ENCODE measurements at regions not wholly inside any gene's neighbourhood (a gene's known extent, or its start where the extent isn't known, plus 50 kb on each side); places are given as distances from the start of the nearest gene placed in this dataset.

- Histone ChIP-seq H3K4me1 (ENCODE audit: insufficient read depth, low read length) (peaks cover 4% of the 10 kb centered on the region; the same call in 1 of the 2 replicates), H3K9ac (ENCODE audit: low read depth, low read length) (no peak overlapping the region), H3K4me3 (ENCODE audit: low read length) (no peak overlapping the region), H3K27ac (ENCODE audit: low read depth, low read length) (no peak overlapping the region), H3K9me3 (ENCODE audit: insufficient read depth, low read depth, low read length) (no peaks in the 10 kb centered on the region), H3K36me3 (ENCODE audit: insufficient read depth, low read length) (no peaks in the 10 kb centered on the region), H3K27me3 (ENCODE audit: insufficient read depth, low read length) (no peaks in the 10 kb centered on the region)
- 82% methylated on average over 3 of the region's 3 CpGs for WGBS
These were observed 259.1 kb downstream of the BARHL2 start for GRCh38 chr1:90457985-90458384.

DNA sequence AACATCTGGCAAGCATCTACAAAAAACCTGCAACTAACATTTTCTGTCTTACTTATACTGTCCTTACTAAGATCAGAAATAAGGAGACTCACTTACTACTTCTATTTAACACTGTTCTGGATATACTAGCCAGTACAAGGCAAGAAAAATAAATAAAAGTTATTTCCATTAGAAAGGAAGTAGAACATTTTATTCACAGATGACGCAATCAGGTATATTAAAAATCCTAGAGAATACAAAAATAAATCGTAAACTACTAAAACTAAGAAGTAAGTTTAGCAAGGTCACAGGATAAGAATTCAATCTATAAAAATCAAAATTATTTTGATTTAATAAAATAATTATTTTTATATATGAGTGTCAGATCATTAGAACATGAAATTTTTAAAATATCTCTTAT is 264.6 kb downstream of the BARHL2 start:
- Histone ChIP-seq H3K9me3 (ENCODE audit: insufficient read depth, low read depth, low read length) (no peaks in the 10 kb centered on the region), H3K9ac (ENCODE audit: low read depth, low read length) (no peak overlapping the region), H3K27me3 (ENCODE audit: insufficient read depth, low read length) (no peaks in the 10 kb centered on the region), H3K27ac (ENCODE audit: low read depth, low read length) (no peak overlapping the region), H3K4me3 (ENCODE audit: low read length) (no peak overlapping the region), H3K4me1 (ENCODE audit: insufficient read depth, low read length) (no peaks in the 10 kb centered on the region), H3K36me3 (ENCODE audit: insufficient read depth, low read length) (no peaks in the 10 kb centered on the region)
- WGBS, result no CpG with 5 or more reads among the region's 2 CpGs

GRCh38 chr1:90443354-90443753 is 273.7 kb downstream of the BARHL2 start:
- Histone ChIP-seq H3K4me3 (ENCODE audit: low read length) (no peak overlapping the region), H3K27me3 (ENCODE audit: insufficient read depth, low read length) (no peaks in the 10 kb centered on the region), H3K36me3 (ENCODE audit: insufficient read depth, low read length) (no peaks in the 10 kb centered on the region), H3K27ac (ENCODE audit: low read depth, low read length) (no peak overlapping the region), H3K9ac (ENCODE audit: low read depth, low read length) (no peak overlapping the region), H3K4me1 (ENCODE audit: insufficient read depth, low read length) (no peaks in the 10 kb centered on the region), H3K9me3 (ENCODE audit: insufficient read depth, low read depth, low read length) (no peaks in the 10 kb centered on the region)
- WGBS, result 94% methylated on average over 4 of the region's 4 CpGs

GRCh38 chr1:90435351-90435750 is 281.8 kb downstream of the BARHL2 start:
- no peaks in the 10 kb centered on the region for H3K9me3 ChIP-seq (ENCODE audit: insufficient read depth, low read depth, low read length)
- H3K27ac ChIP-seq (ENCODE audit: low read depth, low read length), result no peak overlapping the region
- no peaks in the 10 kb centered on the region for H3K4me1 ChIP-seq (ENCODE audit: insufficient read depth, low read length)
- WGBS, result 91% methylated on average over 3 of the region's 3 CpGs
- no peak overlapping the region for H3K9ac ChIP-seq (ENCODE audit: low read depth, low read length)
- no peaks in the 10 kb centered on the region for H3K36me3 ChIP-seq (ENCODE audit: insufficient read depth, low read length)
- no peaks in the 10 kb centered on the region for H3K27me3 ChIP-seq (ENCODE audit: insufficient read depth, low read length)
- no peak overlapping the region for H3K4me3 ChIP-seq (ENCODE audit: low read length)

- Histone ChIP-seq H3K36me3 (ENCODE audit: insufficient read depth, low read length) (no peaks in the 10 kb centered on the region), H3K9ac (ENCODE audit: low read depth, low read length) (no peak overlapping the region), H3K27ac (ENCODE audit: low read depth, low read length) (no peak overlapping the region), H3K9me3 (ENCODE audit: insufficient read depth, low read depth, low read length) (no peaks in the 10 kb centered on the region), H3K4me3 (ENCODE audit: low read length) (no peak overlapping the region), H3K27me3 (ENCODE audit: insufficient read depth, low read length) (no peaks in the 10 kb centered on the region), H3K4me1 (ENCODE audit: insufficient read depth, low read length) (no peaks in the 10 kb centered on the region)
- WGBS, result 74% methylated on average over 2 of the region's 2 CpGs
These were observed 282.6 kb downstream of the BARHL2 start for GRCh38 chr1:90434460-90434859.

- Histone ChIP-seq H3K9me3 (ENCODE audit: insufficient read depth, low read depth, low read length) (no peaks in the 10 kb centered on the region), H3K27ac (ENCODE audit: low read depth, low read length) (no peak overlapping the region), H3K27me3 (ENCODE audit: insufficient read depth, low read length) (no peaks in the 10 kb centered on the region)
These were observed 300.0 kb downstream of the BARHL2 start for GRCh38 chr1:90417126-90417525.

GRCh38 chr1:90414201-90414600 is 302.9 kb downstream of the BARHL2 start:
- Histone ChIP-seq H3K4me3 (ENCODE audit: low read length) (no peak overlapping the region), H3K9ac (ENCODE audit: low read depth, low read length) (no peak overlapping the region), H3K36me3 (ENCODE audit: insufficient read depth, low read length) (no peaks in the 10 kb centered on the region), H3K27me3 (ENCODE audit: insufficient read depth, low read length) (no peaks in the 10 kb centered on the region), H3K4me1 (ENCODE audit: insufficient read depth, low read length) (no peaks in the 10 kb centered on the region), H3K9me3 (ENCODE audit: insufficient read depth, low read depth, low read length) (no peaks in the 10 kb centered on the region), H3K27ac (ENCODE audit: low read depth, low read length) (no peak overlapping the region)
- 98% methylated on average over 1 of the region's 1 CpG for WGBS

More at GRCh38 chr1:90417126-90417525, 300.0 kb downstream of the BARHL2 start:
- Histone ChIP-seq H3K36me3 (ENCODE audit: insufficient read depth, low read length) (no peaks in the 10 kb centered on the region), H3K4me1 (ENCODE audit: insufficient read depth, low read length) (no peaks in the 10 kb centered on the region), H3K9ac (ENCODE audit: low read depth, low read length) (no peak overlapping the region), H3K4me3 (ENCODE audit: low read length) (no peak overlapping the region)

- no peak overlapping the region for H3K27ac ChIP-seq (ENCODE audit: low read depth, low read length)
- no peaks in the 10 kb centered on the region for H3K9me3 ChIP-seq (ENCODE audit: insufficient read depth, low read depth, low read length)
- no peaks in the 10 kb centered on the region for H3K27me3 ChIP-seq (ENCODE audit: insufficient read depth, low read length)
- no peaks in the 10 kb centered on the region for H3K36me3 ChIP-seq (ENCODE audit: insufficient read depth, low read length)
- no peak overlapping the region for H3K9ac ChIP-seq (ENCODE audit: low read depth, low read length)
- no peak overlapping the region for H3K4me3 ChIP-seq (ENCODE audit: low read length)
- no peaks in the 10 kb centered on the region for H3K4me1 ChIP-seq (ENCODE audit: insufficient read depth, low read length)
- 99% methylated on average over 3 of the region's 3 CpGs for WGBS
These were observed 303.6 kb downstream of the BARHL2 start for GRCh38 chr1:90413519-90413918.

DNA sequence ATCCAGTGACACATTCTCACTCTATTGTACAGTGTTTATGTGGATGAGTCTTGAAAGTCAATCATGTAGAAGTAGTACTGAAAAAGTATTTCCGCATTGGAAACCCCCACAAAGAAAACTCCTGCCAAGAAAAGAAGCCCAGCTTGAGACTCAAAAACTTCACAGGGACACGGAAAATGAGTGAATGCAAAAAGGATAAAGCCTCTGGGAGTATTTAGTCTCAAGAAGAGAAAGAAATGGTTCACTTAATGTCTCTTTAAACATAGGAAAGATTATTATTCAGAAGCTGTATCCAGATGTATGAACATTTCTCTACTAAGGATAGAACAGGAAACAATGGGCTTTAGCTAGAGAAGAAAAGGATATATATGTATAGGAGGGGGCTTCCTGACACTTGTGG is 304.5 kb downstream of the BARHL2 start:
- 100% methylated on average over 1 of the region's 2 CpGs for WGBS
- Histone ChIP-seq H3K27ac (ENCODE audit: low read depth, low read length) (no peak overlapping the region), H3K9me3 (ENCODE audit: insufficient read depth, low read depth, low read length) (no peaks in the 10 kb centered on the region), H3K4me1 (ENCODE audit: insufficient read depth, low read length) (no peaks in the 10 kb centered on the region), H3K4me3 (ENCODE audit: low read length) (no peak overlapping the region), H3K36me3 (ENCODE audit: insufficient read depth, low read length) (no peaks in the 10 kb centered on the region), H3K9ac (ENCODE audit: low read depth, low read length) (no peak overlapping the region), H3K27me3 (ENCODE audit: insufficient read depth, low read length) (no peaks in the 10 kb centered on the region)

DNA sequence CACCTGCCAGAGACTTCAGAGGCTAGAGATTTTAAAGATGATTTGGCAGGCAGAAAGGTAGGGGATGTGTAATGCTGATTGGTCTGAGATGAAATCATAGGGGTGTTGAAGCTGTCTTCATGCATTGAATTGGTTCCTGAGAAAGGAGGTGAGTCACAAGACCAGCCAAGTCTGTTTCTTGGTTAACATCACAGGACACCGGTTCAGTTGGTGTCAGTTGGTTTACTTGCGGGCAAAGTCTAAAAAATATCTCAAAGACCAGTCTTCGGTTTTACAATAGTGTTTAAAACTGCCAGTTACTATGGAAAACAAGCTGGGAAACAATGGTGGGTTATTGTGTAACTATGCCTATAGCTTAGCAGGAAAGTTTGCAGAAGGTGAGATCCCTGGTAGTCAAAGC is 305.9 kb downstream of the BARHL2 start:
- WGBS, result 97% methylated on average over 3 of the region's 3 CpGs
- H3K9ac ChIP-seq (ENCODE audit: low read depth, low read length), result no peak overlapping the region
- H3K4me1 ChIP-seq (ENCODE audit: insufficient read depth, low read length), result no peaks in the 10 kb centered on the region
- H3K36me3 ChIP-seq (ENCODE audit: insufficient read depth, low read length), result no peaks in the 10 kb centered on the region
- H3K4me3 ChIP-seq (ENCODE audit: low read length), result no peak overlapping the region
- H3K27ac ChIP-seq (ENCODE audit: low read depth, low read length), result no peak overlapping the region
- no peaks in the 10 kb centered on the region for H3K9me3 ChIP-seq (ENCODE audit: insufficient read depth, low read depth, low read length)
- no peaks in the 10 kb centered on the region for H3K27me3 ChIP-seq (ENCODE audit: insufficient read depth, low read length)

GRCh38 chr1:90407737-90408136 is 309.4 kb downstream of the BARHL2 start:
- 89% methylated on average over 3 of the region's 3 CpGs for WGBS
- no peaks in the 10 kb centered on the region for H3K9me3 ChIP-seq (ENCODE audit: insufficient read depth, low read depth, low read length)

DNA sequence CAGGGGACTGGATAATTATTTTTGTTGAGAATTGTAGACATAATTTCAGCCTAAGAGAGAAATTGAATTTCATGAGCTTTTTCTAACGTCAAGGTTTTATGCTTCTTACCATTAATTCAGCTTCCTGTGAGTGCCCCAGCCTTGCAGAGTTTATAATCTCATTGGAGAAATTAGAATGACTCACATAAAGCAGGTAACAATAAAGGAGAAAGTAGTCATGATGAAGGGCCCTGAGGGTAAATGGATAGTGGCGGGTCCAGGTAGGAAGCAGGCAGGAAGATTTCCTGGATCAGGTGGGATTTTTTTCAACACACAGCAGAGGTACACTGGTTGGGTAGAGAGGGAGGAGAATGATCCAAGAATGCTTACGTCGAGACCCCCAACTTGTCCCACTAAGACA is 311.4 kb downstream of the BARHL2 start:
- Histone ChIP-seq H3K9ac (ENCODE audit: low read depth, low read length) (no peak overlapping the region), H3K27ac (ENCODE audit: low read depth, low read length) (no peak overlapping the region), H3K9me3 (ENCODE audit: insufficient read depth, low read depth, low read length) (no peaks in the 10 kb centered on the region), H3K27me3 (ENCODE audit: insufficient read depth, low read length) (no peaks in the 10 kb centered on the region), H3K4me3 (ENCODE audit: low read length) (no peak overlapping the region), H3K4me1 (ENCODE audit: insufficient read depth, low read length) (peaks cover 15% of the 10 kb centered on the region), H3K36me3 (ENCODE audit: insufficient read depth, low read length) (no peaks in the 10 kb centered on the region)
- 96% methylated on average over 4 of the region's 4 CpGs for WGBS

More at GRCh38 chr1:90407737-90408136, 309.4 kb downstream of the BARHL2 start:
- Histone ChIP-seq H3K27me3 (ENCODE audit: insufficient read depth, low read length) (no peaks in the 10 kb centered on the region), H3K27ac (ENCODE audit: low read depth, low read length) (no peak overlapping the region), H3K36me3 (ENCODE audit: insufficient read depth, low read length) (no peaks in the 10 kb centered on the region), H3K4me3 (ENCODE audit: low read length) (no peak overlapping the region), H3K9ac (ENCODE audit: low read depth, low read length) (no peak overlapping the region), H3K4me1 (ENCODE audit: insufficient read depth, low read length) (peaks cover 4% of the 10 kb centered on the region; the same call in 1 of the 2 replicates)

Measured in HUES64 (cell line).